ENCODE measurements at regions not wholly inside any gene's neighbourhood (a gene's known extent, or its start where the extent isn't known, plus 50 kb on each side); places are given as distances from the start of the nearest gene placed in this dataset.

GRCh38 chr20:6576726-6577125, 190.8 kb upstream of the BMP2 start:
- FAIRE-seq (no peak), DNase-seq (ENCODE audit: insufficient read length, low spot score) (no peak)

- FAIRE-seq (no peak), DNase-seq (ENCODE audit: insufficient read length, low spot score) (no peak)
These were observed 191.5 kb upstream of the BMP2 start for GRCh38 chr20:6575912-6576401.

- DNase-seq (ENCODE audit: insufficient read length, low spot score) (no peak), FAIRE-seq (no peak)
These were observed 200.7 kb upstream of the BMP2 start for GRCh38 chr20:6566821-6567220.

- FAIRE-seq, result no peak
- DNase-seq (ENCODE audit: insufficient read length, low spot score), result no peak
These were observed 205.4 kb upstream of the BMP2 start for GRCh38 chr20:6562111-6562510.

- no peak for DNase-seq (ENCODE audit: insufficient read length, low spot score)
These were observed 206.5 kb upstream of the BMP2 start for GRCh38 chr20:6560978-6561377.

GRCh38 chr20:6559791-6560190, 207.7 kb upstream of the BMP2 start:
- DNase-seq (ENCODE audit: insufficient read length, low spot score) (no peak), FAIRE-seq (no peak)

More at GRCh38 chr20:6560978-6561377, 206.5 kb upstream of the BMP2 start:
- no peak for FAIRE-seq

- FAIRE-seq (no peak), DNase-seq (ENCODE audit: insufficient read length, low spot score) (no peak)
These were observed 209.1 kb upstream of the BMP2 start for GRCh38 chr20:6558341-6558740.

GRCh38 chr20:6533761-6534479, 233.6 kb upstream of the BMP2 start:
- FAIRE-seq, result no peak
- DNase-seq (ENCODE audit: insufficient read length, low spot score), result no peak

GRCh38 chr20:6533351-6533750, 234.1 kb upstream of the BMP2 start:
- DNase-seq (ENCODE audit: insufficient read length, low spot score) (no peak), FAIRE-seq (no peak)

GRCh38 chr20:6530779-6531315, 236.6 kb upstream of the BMP2 start:
- FAIRE-seq (no peak), DNase-seq (ENCODE audit: insufficient read length, low spot score) (no peak)

- DNase-seq (ENCODE audit: insufficient read length, low spot score), result no peak
- FAIRE-seq, result no peak
These were observed 237.2 kb upstream of the BMP2 start for GRCh38 chr20:6530254-6530653.

- no peak for FAIRE-seq
- no peak for DNase-seq (ENCODE audit: insufficient read length, low spot score)
These were observed 241.8 kb upstream of the BMP2 start for GRCh38 chr20:6525447-6526303.

GRCh38 chr20:6524305-6524704, 243.2 kb upstream of the BMP2 start:
- DNase-seq (ENCODE audit: insufficient read length, low spot score) (no peak), FAIRE-seq (no peak)

GRCh38 chr20:6519556-6519955, 247.9 kb upstream of the BMP2 start:
- DNase-seq (ENCODE audit: insufficient read length, low spot score) (no peak), FAIRE-seq (no peak)

GRCh38 chr20:6515261-6515660, 252.2 kb upstream of the BMP2 start:
- FAIRE-seq (no peak), DNase-seq (ENCODE audit: insufficient read length, low spot score) (no peak)

GRCh38 chr20:6513599-6513998, 253.9 kb upstream of the BMP2 start:
- FAIRE-seq (no peak), DNase-seq (ENCODE audit: insufficient read length, low spot score) (no peak)

- FAIRE-seq, result no peak
These were observed 258.1 kb upstream of the BMP2 start for GRCh38 chr20:6509374-6509773.

GRCh38 chr20:6506906-6507305, 260.6 kb upstream of the BMP2 start:
- FAIRE-seq (no peak), DNase-seq (ENCODE audit: insufficient read length, low spot score) (no peak)

More at GRCh38 chr20:6509374-6509773, 258.1 kb upstream of the BMP2 start:
- no peak for DNase-seq (ENCODE audit: insufficient read length, low spot score)

GRCh38 chr20:6504826-6505225, 262.7 kb upstream of the BMP2 start:
- FAIRE-seq (no peak), DNase-seq (ENCODE audit: insufficient read length, low spot score) (no peak)

- DNase-seq (ENCODE audit: insufficient read length, low spot score) (no peak), FAIRE-seq (no peak)
These were observed 263.3 kb upstream of the BMP2 start for GRCh38 chr20:6504179-6504578.

GRCh38 chr20:6502999-6503398, 264.5 kb upstream of the BMP2 start:
- FAIRE-seq (no peak), DNase-seq (ENCODE audit: insufficient read length, low spot score) (no peak)

- no peak for FAIRE-seq
- DNase-seq (ENCODE audit: insufficient read length, low spot score), result no peak
These were observed 265.3 kb upstream of the BMP2 start for GRCh38 chr20:6502219-6502618.

All from HTR-8/SVneo (cell line).